ENCODE measurements at regions not wholly inside any gene's neighbourhood (a gene's known extent, or its start where the extent isn't known, plus 50 kb on each side); places are given as distances from the start of the nearest gene placed in this dataset.

DNA sequence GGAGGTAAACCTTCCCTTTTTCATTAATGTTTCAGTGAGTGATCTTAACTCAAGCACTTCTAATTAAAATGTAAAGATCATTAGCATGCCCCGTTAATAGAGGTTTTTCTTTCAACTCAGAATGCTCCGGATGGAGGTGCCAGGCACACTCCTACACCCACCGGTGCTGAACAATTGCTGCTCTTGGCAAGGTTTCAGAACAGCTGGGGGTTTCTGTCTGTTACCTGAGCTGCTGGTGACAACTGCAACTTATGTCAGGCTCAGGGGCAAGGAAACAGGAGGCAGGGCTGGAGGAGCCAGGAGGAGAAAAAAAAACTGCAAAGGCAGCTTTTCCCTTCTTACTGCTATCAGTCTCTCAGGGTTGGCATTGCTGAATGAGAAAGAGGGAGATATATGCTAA lies 250.1 kb downstream of the DIPK2A start:
- no peak overlapping the region for H2BK5ac ChIP-seq (ENCODE audit: insufficient read length, low read length)
- no CpG with 5 or more reads among the region's 3 CpGs for WGBS (ENCODE audit: extremely low coverage, insufficient read length, low lambda C conversion rate)
- H2BK15ac ChIP-seq (ENCODE audit: low read depth, low read length) = no peak overlapping the region
- H3K27ac ChIP-seq (ENCODE audit: insufficient read length, low read depth, low read length) = no peak overlapping the region
- Mint-ChIP-seq H3K27me3 (ENCODE audit: low read depth) (no peaks in the 10 kb centered on the region), H3K4me3 (no peak overlapping the region), H3K36me3 (ENCODE audit: insufficient read depth in 1 of 3, low read depth in 3 of 3) (no peaks in the 10 kb centered on the region), H3K4me1 (peaks cover 7 to 8% of the 10 kb centered on the region in 2 experiments), H3K9me3 (peaks cover 0 to 2% of the 10 kb centered on the region in 2 experiments; a peak in 1 of 5 replicates), H3K27ac (no peak overlapping the region)
- no peak overlapping the region for H3K9ac ChIP-seq (ENCODE audit: extremely low read depth, insufficient read length, low read length)
- H3K27me3 ChIP-seq (ENCODE audit: insufficient read depth, low read length) = no peaks in the 10 kb centered on the region
- no peak overlapping the region for H3K18ac ChIP-seq (ENCODE audit: insufficient read length, low read depth, low read length)
- no peak overlapping the region for H3K14ac ChIP-seq (ENCODE audit: insufficient read depth, low read length)
- no peak overlapping the region for H2BK120ac ChIP-seq (ENCODE audit: low read depth, low read length, poor library complexity, severe bottlenecking)
- H2BK20ac ChIP-seq (ENCODE audit: low read depth, low read length, poor library complexity, severe bottlenecking) = no peak overlapping the region
- H3K79me1 ChIP-seq (ENCODE audit: insufficient read depth, low read depth, low read length, poor library complexity, severe bottlenecking) = no peaks in the 10 kb centered on the region
- no peak overlapping the region for H2AFZ ChIP-seq (ENCODE audit: low read length)
- H4K91ac ChIP-seq (ENCODE audit: insufficient read length, low read depth, low read length) = no peak overlapping the region
- H3K4ac ChIP-seq (ENCODE audit: low read depth, low read length) = no peak overlapping the region
- H3K4me2 ChIP-seq (ENCODE audit: insufficient read depth, insufficient read length, low read length) = no peak overlapping the region
- H3K23ac ChIP-seq (ENCODE audit: insufficient read length, low read depth, low read length) = no peak overlapping the region
- H3K56ac ChIP-seq (ENCODE audit: insufficient read length, low read depth, low read length) = no peak overlapping the region
- H2AK5ac ChIP-seq (ENCODE audit: insufficient read length, low read length) = no peak overlapping the region
- TF ChIP-seq, protein P1, sequence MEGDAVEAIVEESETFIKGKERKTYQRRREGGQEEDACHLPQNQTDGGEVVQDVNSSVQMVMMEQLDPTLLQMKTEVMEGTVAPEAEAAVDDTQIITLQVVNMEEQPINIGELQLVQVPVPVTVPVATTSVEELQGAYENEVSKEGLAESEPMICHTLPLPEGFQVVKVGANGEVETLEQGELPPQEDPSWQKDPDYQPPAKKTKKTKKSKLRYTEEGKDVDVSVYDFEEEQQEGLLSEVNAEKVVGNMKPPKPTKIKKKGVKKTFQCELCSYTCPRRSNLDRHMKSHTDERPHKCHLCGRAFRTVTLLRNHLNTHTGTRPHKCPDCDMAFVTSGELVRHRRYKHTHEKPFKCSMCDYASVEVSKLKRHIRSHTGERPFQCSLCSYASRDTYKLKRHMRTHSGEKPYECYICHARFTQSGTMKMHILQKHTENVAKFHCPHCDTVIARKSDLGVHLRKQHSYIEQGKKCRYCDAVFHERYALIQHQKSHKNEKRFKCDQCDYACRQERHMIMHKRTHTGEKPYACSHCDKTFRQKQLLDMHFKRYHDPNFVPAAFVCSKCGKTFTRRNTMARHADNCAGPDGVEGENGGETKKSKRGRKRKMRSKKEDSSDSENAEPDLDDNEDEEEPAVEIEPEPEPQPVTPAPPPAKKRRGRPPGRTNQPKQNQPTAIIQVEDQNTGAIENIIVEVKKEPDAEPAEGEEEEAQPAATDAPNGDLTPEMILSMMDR (conservative IDR thresholded peaks at IDR 0.05) = no peak
- DNase-seq = peak; percentile 39
- no peak overlapping the region for H3T11ph ChIP-seq (ENCODE audit: low read length)
- H4K5ac ChIP-seq (ENCODE audit: insufficient read length, low read depth, low read length) = no peak overlapping the region
- H3K9me3 ChIP-seq (ENCODE audit: control insufficient read depth, low read depth, low read length) = no peaks in the 10 kb centered on the region
- no peak overlapping the region for H2BK12ac ChIP-seq (ENCODE audit: insufficient read length, low read depth, low read length)
- no peaks in the 10 kb centered on the region for H3K4me1 ChIP-seq (ENCODE audit: insufficient read depth, low read length)
- H4K8ac ChIP-seq (replicated peaks; ENCODE audit: insufficient read length, low read depth, low read length) = no peak overlapping the region
- no peaks in the 10 kb centered on the region for H3K79me2 ChIP-seq (ENCODE audit: insufficient read depth, low read length)
- H3K23me2 ChIP-seq (ENCODE audit: insufficient read length, low read depth, low read length, poor library complexity, severe bottlenecking) = no peaks in the 10 kb centered on the region
- no peaks in the 10 kb centered on the region for H4K20me1 ChIP-seq (ENCODE audit: control insufficient read depth, insufficient read depth, insufficient read length)

All from H9 (cell line).